Ovary (tissue), 7 donors: ENCODE measurements at regions not wholly inside any gene's neighbourhood (a gene's known extent, or its start where the extent isn't known, plus 50 kb on each side); places are given as distances from the start of the nearest gene placed in this dataset.

Experiments
- DNase-seq, 5 donors: peaks; one replicate each; pipeline ENCODE4 v3.0.0-alpha.2; 2019 to 2020
- H3K27ac ChIP-seq, 2 donors: fragments of 200-600 bp; one replicate each; pipeline versions ENCODE4 v1.5.1 to v1.8.0; 2019 to 2022
- H3K27me3 ChIP-seq: fragments of 200-600 bp; one replicate; pipeline ENCODE4 v1.8.0; 2022
- H3K36me3 ChIP-seq: fragments of 200-600 bp; sonication (generic); one replicate; pipeline ENCODE4 v1.5.1; 2019
- H3K4me1 ChIP-seq: one replicate; pipeline ENCODE4 v1.8.1; 2013; ENCODE audit warnings: mild to moderate bottlenecking, moderate library complexity; ENCODE audit not compliant: insufficient read depth
- H3K4me3 ChIP-seq: fragments of 200-600 bp; sonication (generic); one replicate; pipeline ENCODE4 v1.5.1; 2017
- H3K9me3 ChIP-seq, 2 donors: fragments of 200-600 bp in 1 of 2; sonication (generic) in 1 of 2; one replicate each; pipeline versions ENCODE4 v1.5.1 to v1.8.1; 2013 to 2019; ENCODE audit warnings: mild to moderate bottlenecking in 1 of 2, moderate library complexity in 1 of 2
- CTCF ChIP-seq, 3 donors: fragments of 450-650 bp in 2 of 3; fragments of 200-600 bp in 1 of 3; IDR thresholded peaks; one replicate each; pipeline versions ENCODE4 v1.5.1 to v1.8.0; 2016 to 2022; ENCODE audit warnings: antibody characterized with exemption in 3 of 3, mild to moderate bottlenecking in 1 of 3
- EP300 ChIP-seq: sonication (generic); formaldehyde crosslinking; IDR thresholded peaks from one replicate; pipeline ENCODE4 v1.6.1; 2017; ENCODE audit warnings: antibody characterized with exemption
- POLR2A ChIP-seq: fragments of 450-650 bp; IDR thresholded peaks from one replicate; pipeline ENCODE4 v1.6.1; 2017; ENCODE audit warnings: antibody characterized with exemption, mild to moderate bottlenecking, moderate library complexity
- WGBS, 3 donors: extraction: QIAGEN DNeasy Blood & Tissue Kit in 1 of 3; methylation state at CpG; one replicate each; pipeline versions ENCODE4 v1.1.5 to v1.1.7; 2013 to 2017; 5-methylcytosine and 5-hydroxymethylcytosine counted together
- intact Hi-C, 4 donors: fragments of 100-400 bp; cut with DNase I; formaldehyde crosslinking; loops; one replicate each; pipeline versions ENCODE4 v1.11.0 to v1.15.1; 2022 to 2023
- donor health status: DM: no; HTN: no; CAD: no; lungs with moderate emphysema.
- donor health status: DM: no; HTN: no; CAD: no.
- donor health status: Bipolar disorder and iron deficiency.
- donor health status: DM: no; HTN: no; CAD: no.
- donor health status: DM: yes; HTN: yes; CAD: no.

- TF ChIP-seq EP300 (no peak), POLR2A (no peak), CTCF (IDR thresholded peaks at IDR 0.05) (no peak)
- 83 to 93% (median 87%) methylated on average over 7 of the region's 7 CpGs for WGBS, 3 donors
- Histone ChIP-seq H3K27ac (no peak overlapping the region), H3K4me1 (no peaks in the 10 kb centered on the region), H3K9me3 (no peaks in the 10 kb centered on the region), H3K27me3 (no peaks in the 10 kb centered on the region), H3K36me3 (no peaks in the 10 kb centered on the region), H3K4me3 (no peak overlapping the region)
- DNase-seq, result no peak
- intact Hi-C loops, result no loop called here
These were observed 512.9 kb downstream of the UTRN start for GRCh38 chr6:144797881-144798589.

- Histone ChIP-seq H3K27ac (no peak overlapping the region), H3K4me3 (no peak overlapping the region), H3K9me3 (no peaks in the 10 kb centered on the region), H3K4me1 (no peaks in the 10 kb centered on the region), H3K27me3 (no peaks in the 10 kb centered on the region), H3K36me3 (no peaks in the 10 kb centered on the region)
- DNase-seq, result no peak
- TF ChIP-seq EP300, result no peak
- no peak for TF ChIP-seq CTCF (IDR thresholded peaks at IDR 0.05)
- no peak for TF ChIP-seq POLR2A
- intact Hi-C loops, result no loop called here
These were observed 519.2 kb downstream of the UTRN start for GRCh38 chr6:144804246-144804790.

- no peak for DNase-seq
- TF ChIP-seq CTCF (IDR thresholded peaks at IDR 0.05), result no peak
- TF ChIP-seq EP300, result no peak
- TF ChIP-seq POLR2A, result no peak
- 88 to 91% (median 90%) methylated on average over 1 of the region's 1 CpG for WGBS, 3 donors
- Histone ChIP-seq H3K27ac (no peak overlapping the region), H3K4me3 (no peak overlapping the region), H3K36me3 (no peaks in the 10 kb centered on the region), H3K4me1 (no peaks in the 10 kb centered on the region), H3K27me3 (no peaks in the 10 kb centered on the region), H3K9me3 (no peaks in the 10 kb centered on the region)
- intact Hi-C loops, result no loop called here
These were observed 519.9 kb downstream of the UTRN start for GRCh38 chr6:144805049-144805448.

- no peaks in the 10 kb centered on the region for H3K4me1 ChIP-seq
- H3K27me3 ChIP-seq, result no peaks in the 10 kb centered on the region
- intact Hi-C loops, result no loop called here
- no peak for TF ChIP-seq EP300
- TF ChIP-seq POLR2A, result no peak
- TF ChIP-seq CTCF (IDR thresholded peaks at IDR 0.05), result no peak
- H3K4me3 ChIP-seq, result no peak overlapping the region
- H3K9me3 ChIP-seq, result no peaks in the 10 kb centered on the region
- no peak for DNase-seq
- no peaks in the 10 kb centered on the region for H3K36me3 ChIP-seq
- no peak overlapping the region for H3K27ac ChIP-seq
These were observed 521.1 kb downstream of the UTRN start for GRCh38 chr6:144806222-144806621.
